ENCODE measurements at regions not wholly inside any gene's neighbourhood (a gene's known extent, or its start where the extent isn't known, plus 50 kb on each side); places are given as distances from the start of the nearest gene placed in this dataset.
"Not testable (repeated sequence)": the region's sequence is repeated elsewhere in the genome, so short reads cannot be mapped to it uniquely, and the experiment has no call there.

DNA sequence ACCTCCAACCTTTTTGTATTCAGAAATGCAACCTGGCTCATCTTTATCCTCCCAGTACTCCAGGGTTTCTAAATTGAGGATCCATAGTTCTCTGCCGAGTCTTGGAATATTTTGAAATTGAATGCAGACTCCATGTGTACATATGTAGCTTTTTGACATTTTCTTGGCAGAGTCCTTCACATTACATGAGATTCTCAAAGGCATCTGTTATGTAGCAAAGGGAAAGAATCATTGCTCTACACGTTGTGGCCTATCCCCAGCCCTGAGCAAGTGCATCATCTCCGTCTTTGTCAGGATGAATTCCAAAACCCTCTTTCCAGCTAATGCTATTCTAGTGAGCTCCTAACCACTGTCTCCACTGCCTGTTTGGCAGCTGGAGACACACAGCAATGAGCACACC, 742.9 kb downstream of the DHX35 start:
- no peak for DNase-seq (ENCODE audit: low read depth, low spot score)

DNA sequence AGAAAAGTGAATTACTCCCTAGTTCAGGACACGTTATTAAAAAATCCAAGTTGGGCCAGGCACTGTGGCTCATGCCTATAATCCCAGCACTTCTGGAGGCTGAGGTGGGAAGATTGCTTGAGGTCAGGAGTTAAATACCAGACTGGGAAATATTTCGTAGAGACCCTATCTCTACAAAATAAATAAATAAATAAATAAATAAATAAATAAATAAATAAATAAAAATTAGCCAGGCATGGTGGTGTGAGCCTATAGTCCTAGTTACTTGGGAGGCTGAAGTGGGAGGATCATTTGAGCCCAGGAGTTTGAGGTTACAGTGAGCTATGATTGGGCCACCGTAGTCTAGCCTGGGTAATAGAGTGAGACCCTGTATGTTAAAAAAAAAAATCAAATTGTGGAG, 741.2 kb downstream of the DHX35 start:
- DNase-seq (ENCODE audit: low read depth, low spot score): not testable (repeated sequence)

DNA sequence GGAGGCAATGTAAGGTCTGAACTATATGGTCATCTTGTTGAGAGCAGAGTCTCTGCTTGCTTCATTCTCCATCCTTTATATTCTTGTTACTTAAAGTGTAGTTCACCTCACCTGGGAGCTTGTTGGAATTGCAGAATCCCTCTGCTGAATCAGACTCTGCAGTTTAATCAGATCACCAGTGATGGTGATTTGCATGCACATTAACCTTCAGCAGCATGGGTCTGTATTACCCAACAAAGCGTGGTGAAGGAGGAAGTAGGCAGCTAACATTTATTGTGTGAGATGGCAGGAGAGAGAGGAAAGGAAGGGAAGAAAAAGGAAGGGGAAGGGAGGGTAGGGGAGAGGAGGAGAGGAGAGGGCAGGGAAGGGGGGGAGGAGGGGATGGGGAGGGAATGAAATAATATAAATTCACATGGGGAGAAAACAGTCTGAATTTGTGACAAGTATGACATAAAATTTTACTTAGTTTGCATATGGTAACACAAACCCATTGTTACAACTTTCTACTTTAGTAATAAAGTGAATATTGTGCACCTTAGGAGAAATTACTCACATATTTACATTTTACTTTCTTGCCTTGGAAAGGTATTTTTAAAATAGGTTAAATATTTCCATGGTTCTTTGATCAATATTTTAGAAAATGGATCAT, 740.7 kb downstream of the DHX35 start:
- DNase-seq (ENCODE audit: low read depth, low spot score): no peak

DNA sequence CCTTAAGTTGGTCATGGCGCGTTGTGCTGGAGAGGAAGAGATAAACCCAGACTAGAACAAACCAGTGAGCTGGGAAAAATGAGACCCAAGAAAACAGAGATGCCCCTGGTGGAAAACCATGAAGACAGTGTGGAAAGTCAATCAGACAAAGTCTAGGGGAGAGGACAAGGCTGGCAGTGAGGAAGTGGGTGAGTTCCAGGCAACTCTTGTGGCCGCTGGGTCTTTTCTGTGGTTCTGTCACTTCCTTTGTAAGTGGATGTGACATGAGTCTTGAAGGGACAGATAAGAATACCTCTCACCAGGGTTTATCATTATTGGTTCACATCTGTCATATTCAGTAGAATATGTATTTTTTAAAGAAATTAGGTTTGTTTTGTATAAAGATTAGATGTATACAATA, 738.4 kb downstream of the DHX35 start:
- no peak for DNase-seq (ENCODE audit: low read depth, low spot score)

DNA sequence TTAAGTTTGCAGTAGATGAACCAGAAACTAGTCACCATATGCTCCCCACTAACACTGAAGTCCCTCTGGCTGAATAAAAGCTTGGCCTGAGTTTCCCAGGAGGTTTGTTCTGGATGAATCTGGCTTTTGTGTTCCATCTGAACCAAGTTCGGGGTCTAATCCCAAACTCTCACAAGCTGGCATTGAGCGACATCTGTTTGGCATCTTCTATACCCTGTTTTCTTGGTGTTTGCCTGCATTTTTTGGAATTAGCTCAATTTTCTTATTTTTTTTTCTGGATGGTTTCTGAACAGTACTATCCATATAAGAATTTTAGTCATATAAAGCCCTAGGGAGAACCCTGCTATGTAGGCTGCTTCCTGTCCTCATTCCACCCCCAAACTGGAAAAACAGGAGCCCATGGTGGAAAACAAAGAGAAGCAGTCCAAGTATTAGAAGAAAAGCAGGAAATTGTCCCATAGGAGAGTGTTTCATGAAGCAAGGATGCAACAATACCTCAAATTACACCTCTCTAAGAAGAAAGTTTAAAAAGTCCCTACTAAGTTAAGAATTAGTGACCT, 737.1 kb downstream of the DHX35 start:
- no peak for DNase-seq (ENCODE audit: low read depth, low spot score)

DNA sequence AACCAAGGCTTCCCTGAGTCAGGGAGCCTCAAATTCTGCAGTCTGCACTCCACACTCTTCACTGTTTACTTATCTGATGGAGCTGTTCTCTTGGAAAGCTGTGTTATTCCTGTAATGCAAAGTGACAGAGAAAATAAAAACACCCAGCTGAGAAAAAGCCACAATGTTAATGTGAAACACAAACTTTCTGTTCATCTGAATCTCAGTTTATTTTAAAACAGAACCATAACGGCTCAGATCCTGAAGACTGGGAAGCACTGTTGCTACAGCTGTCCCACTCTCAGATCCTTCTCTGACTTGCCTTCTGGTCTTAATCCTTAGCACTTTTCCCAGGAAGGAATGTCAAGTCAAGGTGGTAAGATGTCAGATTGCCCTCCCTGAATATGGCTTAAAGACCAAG, 736.6 kb downstream of the DHX35 start:
- no peak for DNase-seq (ENCODE audit: low read depth, low spot score)

DNA sequence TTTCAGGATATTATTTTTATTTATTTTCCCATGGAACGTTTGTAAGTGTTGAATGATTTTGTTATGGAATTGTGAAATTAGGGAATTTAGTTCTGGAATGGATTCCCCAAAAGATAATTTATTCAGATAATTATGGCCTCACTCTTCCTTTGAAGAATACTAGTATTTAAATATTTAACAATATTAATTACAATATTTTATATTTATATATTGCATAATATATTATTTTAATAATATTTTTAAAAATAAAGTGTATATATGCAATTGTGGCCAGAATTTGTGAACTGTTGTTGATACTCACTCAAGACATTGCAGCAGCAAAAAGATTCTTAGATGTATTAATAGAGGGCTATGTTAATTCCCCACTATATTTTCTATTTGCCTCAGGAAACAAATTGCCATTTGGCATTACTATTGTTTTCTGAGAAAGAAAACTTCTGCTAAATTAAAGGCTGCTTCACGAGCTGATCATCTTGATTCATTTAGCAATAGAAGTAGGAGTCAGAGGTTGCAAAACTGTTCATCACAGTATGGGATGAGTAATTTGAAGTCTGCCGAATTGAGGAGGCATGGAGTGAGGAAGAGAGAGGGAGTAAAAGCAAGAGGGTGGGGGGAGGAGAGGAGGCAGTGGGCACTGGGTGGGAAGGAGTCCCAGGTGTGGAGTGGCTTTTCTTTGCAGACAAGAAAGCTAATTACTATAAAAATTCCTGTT, 729.2 kb downstream of the DHX35 start:
- DNase-seq (ENCODE audit: low read depth, low spot score): no peak

DNA sequence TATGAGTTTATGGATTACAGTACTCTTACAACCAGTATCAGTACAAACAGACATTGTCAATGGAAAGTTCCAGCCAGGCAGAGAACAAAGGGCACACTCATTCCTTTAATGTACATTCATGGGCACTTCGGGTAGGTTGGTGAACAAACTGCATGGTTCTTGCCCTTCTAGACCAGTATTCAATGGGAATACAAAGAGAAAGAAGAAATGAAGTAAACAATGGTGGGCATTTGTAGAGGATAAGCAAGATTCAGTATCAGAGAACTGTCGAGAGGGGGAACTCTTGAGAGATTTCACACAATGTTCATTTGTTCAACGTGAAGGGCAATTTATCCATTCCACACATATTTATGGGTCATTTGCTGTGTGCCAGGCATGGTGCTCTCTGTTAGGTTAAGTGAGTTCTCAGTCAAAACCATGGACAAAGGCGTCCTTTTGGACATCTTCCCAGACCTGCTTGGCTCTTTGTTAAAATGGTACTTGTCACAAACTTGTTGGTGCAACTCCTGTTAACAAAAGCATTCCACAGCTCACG, 714.8 kb downstream of the DHX35 start:
- no peak for DNase-seq (ENCODE audit: low read depth, low spot score)

DNA sequence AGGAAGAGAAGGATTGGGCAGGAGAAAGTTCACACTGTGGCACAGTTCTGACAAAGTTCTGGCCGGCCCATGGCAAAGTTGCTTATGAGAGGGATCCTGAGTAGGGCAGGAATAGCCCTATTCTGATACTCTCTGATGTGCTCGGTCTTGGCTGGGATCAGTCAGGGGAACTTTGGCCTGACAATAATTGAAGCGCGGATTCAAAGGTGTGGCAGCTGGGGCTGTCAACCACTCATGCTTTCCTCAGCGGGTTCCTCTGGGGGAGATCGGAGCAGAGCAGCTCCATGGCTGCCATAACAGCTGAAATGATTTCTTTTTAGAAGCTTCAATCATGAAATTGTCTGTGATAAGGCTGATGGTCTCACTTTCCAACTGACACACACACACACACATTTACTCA, 714.1 kb downstream of the DHX35 start:
- no peak for DNase-seq (ENCODE audit: low read depth, low spot score)

DNA sequence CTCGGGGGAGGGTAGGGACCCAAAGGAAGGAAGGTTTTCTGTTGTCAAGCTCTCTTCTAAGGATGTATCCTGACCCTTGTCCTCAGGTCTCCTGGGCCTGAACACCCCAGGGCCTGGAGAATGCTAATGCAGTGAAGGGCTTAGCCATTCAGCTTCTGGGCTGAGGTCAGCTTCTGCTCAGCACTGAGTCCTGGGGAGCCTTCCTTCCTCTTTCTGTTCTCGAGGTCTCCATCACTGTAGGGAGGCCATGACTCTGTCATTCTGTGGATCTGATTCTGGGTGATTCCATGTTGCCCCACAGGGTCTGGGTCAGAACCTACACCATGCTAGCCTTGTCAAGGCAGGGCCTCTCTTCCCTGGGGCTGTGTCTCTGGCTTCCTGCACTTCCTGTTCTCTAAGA, 712.7 kb downstream of the DHX35 start:
- DNase-seq (ENCODE audit: low read depth, low spot score): no peak

DNA sequence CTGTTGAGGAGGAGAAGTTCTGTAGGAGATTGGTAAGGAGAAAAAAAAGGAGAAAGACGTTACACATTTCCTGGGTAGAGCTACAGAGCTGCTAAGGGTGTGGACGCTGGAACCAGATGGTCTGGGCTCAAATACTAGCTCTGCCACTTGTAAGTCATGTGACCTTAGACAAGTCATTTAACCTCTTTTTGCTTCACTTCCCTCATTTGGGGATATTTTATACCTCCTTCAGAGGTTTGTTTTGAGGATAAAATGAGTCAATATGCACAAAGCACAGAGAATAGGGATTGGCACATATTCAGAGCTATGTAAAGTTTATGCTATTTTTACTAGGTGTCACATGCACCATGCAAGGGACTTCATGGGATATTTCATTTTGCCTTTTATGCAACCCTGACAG, 708.8 kb downstream of the DHX35 start:
- no peak for DNase-seq (ENCODE audit: low read depth, low spot score)

DNA sequence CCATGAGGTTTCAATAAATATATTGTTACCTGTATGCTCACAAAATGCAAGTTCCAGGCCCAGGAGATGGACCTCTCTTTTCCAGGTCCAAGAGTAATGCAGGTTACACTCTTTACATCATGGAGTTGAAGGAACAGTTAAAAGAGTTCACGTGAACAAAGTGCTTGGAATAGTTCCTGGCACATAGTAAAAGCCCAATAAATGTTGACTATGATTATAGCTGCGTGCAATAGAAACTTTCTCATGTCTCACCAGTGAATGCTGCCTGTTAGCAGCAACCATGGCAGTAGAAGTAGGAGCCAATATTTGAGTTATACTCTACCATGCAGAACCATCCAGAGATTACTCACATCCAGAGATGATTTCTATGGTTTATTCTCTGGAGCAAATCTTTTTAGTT, 707.5 kb downstream of the DHX35 start:
- no peak for DNase-seq (ENCODE audit: low read depth, low spot score)

DNA sequence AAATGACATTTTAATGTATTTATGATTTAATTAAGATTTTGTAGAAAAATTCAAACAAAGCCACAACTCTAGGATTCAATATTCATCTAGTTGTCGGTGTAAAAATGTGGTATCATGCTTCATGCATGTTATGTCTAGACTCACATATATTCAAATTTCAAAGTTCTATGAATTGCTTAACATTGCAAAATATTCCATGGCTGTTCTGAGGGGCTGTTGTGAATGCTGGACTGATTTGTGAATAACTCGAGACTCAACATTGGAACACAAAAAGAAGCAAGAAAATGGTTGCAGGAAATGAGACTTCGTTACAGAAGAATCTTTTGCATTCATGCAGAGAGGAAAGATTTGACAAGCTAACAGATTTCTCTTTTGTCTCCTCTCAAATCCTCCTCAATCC, 705.9 kb downstream of the DHX35 start:
- no peak for DNase-seq (ENCODE audit: low read depth, low spot score)

DNA sequence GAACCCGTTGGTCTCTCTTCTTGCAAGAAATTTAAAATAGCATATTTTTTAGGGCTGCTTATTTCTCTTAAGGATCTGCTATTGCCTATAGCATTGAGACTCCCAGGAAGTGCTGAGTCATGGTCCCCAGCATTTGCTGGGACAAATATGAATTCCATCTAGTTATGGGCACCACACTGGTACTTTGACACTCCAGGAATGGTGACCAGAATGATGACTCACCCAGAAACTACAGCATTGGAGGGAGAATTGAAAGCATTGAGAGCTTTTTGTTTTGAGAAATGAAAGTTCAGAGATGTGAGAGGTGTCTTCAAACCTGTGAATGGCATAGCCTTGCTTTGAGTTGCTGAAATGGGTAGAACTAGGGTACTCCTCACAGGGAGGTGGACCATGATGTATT, 699.7 kb downstream of the DHX35 start:
- no peak for DNase-seq (ENCODE audit: low read depth, low spot score)

DNA sequence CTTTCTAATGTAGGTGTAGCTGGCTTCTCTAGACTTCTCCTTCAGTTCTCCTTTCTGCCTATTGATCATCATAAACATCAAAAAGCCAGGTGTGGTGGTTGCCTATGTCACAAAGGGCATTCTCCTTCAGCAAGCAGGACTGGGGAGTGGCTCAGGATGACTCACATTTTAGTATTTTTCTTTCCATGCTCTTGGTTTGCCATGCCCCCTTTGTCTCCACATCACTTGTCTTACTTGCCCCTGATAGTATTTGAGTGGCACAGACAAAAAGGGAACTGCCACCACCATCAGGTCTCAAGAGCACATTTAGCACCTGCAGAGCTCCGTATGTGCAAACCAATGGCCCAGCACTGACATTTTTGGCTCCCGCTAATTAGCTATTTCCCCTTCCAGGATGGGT, 698.8 kb downstream of the DHX35 start:
- DNase-seq (ENCODE audit: low read depth, low spot score): no peak

DNA sequence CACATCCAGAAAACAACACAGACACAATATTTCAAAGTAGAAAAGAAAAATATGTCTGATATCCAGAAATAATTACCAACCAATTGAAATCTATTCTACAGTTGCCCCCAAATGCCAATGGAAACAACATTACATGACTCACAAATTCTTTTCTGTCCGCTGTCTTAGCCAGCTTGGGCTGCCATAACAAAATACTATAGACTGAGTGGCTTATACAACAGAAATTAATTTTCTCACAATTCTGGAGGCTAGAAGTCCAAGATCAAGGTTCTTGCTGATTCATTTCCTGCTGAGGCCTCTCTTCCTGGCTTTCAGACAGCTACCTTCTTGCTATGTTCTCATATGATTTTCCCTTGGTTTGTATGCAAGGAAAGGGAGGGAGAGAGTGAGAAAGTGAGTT, 698.1 kb downstream of the DHX35 start:
- DNase-seq (ENCODE audit: low read depth, low spot score): no peak

DNA sequence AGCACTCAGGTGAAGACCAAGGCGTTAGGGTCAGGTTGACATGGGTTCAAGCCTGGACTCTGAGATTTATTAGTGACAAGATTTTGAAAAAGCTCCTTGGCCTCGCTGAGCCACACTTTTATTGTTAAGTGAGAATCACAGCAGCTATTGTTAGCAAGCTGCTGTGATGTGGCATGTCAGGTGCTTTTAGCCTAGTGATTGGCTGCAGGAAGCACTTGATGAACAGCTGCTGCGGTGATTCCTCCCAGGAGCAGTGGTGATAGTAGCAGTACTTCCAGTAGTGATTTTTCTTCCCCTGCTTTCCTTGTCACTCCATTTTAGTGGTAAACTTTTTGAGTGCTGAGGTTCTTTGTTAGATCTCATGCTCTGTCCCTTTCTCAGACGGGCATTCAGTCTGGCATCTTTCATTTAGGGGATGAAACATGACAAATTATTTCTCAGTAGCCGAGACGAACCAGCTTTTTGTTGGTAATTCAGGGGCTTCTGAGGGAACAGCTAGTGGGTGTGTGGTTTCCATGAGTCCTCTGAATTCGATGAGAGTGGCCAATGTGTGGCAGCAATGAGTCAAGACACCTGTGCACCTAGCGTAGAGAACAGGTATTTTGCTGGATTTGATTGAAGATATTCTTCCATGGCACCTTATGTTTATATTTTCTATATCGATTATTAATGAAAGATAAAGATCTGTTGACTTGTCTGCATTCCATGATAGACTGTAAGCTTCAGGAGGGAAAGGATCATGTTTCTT, 696.7 kb downstream of the DHX35 start:
- DNase-seq (ENCODE audit: low read depth, low spot score): no peak

DNA sequence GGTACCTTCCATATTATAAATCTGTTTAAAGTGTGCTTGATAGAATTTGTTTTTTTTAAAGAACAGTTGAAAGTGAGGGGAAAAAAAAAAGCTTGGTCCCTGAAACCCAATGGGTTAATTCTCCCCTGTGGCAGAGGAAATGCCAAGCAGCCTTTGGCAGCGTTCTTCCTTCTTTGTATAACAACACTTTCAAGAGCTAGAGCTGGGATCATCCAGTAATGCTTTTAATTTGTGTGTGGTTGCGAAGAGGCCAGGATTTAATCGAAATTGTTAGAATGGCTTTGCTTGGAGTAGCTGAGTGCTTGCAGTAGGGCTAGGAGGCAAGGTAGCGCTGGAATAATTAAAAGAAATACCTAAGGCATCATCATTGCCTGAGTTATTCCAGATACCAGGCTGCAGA, 692.0 kb downstream of the DHX35 start:
- no peak for DNase-seq (ENCODE audit: low read depth, low spot score)

DNA sequence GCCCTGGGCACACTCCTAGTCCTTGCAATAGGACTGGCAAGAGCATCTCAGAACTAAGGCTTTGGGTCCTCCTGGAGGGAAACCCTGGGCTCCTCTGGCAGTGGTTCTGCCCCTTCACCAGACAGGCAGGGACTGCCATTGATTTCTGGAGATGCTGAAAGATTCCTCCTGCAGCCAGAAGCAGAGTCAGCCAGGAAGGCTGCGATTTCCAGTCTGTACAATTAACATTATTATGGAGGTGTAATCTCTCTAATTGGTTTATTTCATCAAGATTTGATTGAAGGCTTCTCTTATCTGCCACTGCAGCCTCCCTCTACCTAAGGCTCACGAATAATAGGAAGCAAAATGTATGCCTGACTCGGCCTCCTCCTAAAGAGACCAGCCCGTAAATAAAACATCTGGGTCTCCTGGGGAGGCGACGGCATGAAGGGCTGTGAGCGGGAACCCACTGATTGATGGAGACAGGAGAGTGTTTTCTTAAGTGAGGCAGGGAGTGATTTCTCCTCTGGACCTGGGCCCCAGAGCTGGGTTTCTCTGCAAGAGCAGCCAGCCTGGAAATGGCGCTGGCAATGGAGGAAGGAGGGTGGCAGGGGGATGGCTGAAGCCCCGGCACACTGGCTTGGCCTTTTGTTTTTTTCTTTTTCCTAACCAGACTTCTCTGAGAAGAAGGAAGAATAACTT, 689.6 kb downstream of the DHX35 start:
- no peak for DNase-seq (ENCODE audit: low read depth, low spot score)

DNA sequence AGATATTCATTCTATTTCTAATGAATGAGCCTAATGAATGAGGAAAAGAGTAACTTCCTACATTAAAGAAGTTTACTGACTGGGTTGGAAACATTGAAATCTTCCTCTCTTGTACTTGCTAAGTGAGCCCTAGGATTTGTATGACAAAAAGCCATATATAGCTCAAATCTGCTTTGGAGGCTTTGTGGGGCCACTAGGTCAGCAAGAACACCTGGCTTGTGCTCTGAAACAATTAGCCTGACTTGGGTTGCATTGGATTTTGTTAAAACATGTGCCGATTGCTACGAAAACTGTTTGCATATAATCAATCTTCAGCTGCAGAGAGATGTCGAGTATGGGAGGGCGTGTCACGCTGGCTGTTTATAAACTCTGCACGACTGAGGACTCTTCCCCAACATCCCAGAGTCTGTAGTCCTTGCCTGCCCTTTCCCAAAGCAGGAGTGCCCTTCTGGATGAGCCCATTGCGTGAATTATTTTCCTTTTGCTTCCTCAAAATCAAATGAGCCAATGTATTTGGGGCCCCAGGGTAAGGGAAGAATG, 684.8 kb downstream of the DHX35 start:
- DNase-seq (ENCODE audit: low read depth, low spot score): no peak

DNA sequence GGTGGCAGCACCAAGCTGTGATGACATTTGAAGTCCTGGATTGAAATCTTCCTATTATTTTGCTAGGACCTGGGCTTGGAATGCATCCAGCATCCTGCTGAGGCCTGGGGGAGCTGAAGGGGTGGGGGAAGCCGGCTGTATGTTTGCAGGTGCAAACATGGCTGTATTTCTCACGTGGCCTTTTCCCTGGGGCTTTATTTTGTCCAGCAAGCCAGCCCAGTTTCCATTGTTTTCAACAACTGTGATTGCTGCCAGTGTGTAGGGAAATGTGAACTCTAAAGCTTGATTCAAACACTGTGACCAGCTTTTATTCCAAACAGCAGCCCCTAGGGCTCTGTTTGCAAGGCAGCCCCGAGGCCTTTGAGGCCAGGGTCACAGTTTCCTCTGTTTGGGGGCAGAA, 683.0 kb downstream of the DHX35 start:
- no peak for DNase-seq (ENCODE audit: low read depth, low spot score)

DNA sequence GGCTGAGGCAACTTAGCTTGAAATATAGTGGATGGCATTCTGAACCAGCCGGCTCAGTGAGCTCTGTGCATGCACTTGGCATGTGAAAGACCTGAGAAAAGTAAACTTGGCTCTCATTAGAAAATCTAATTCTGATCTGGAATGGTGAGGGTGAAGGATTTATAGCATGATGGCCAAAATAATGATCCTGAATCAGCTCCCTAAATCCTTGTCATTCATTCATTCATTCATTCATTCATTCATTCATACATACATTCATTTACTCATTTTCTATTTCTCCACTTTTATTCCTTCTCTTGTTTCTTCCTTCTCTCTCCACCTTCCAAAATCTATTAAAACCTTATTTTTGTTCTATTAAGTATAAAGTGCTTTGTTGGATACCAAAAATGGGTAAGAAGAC, 681.1 kb downstream of the DHX35 start:
- no peak for DNase-seq (ENCODE audit: low read depth, low spot score)
